PC-9 (cell line): ENCODE measurements at regions not wholly inside any gene's neighbourhood (a gene's known extent, or its start where the extent isn't known, plus 50 kb on each side); places are given as distances from the start of the nearest gene placed in this dataset.

Experiments
- BruUV-seq: library from RNA; stranded (reverse); fragments of 400-500 nt; replicated peaks from 2 replicates; lab custom pipeline; 2021; lab: Mats Ljungman, UMichigan
- CTCF ChIA-PET: fragments of 300-600 bp; sonication (Branson Sonifier 250); formaldehyde crosslinking; loops from one replicate; lab custom pipeline; 2022; ENCODE audit warnings: antibody characterized with exemption; lab: Charles Lee
- POLR2A ChIA-PET: fragments of 300-600 bp; sonication (Branson Sonifier 250); formaldehyde crosslinking; loops from one replicate; lab custom pipeline; 2022; ENCODE audit warnings: antibody characterized with exemption; ENCODE audit not compliant: unreplicated experiment; lab: Charles Lee
- DNase-seq, 2 experiments: peaks; one replicate each; pipeline versions ENCODE4 v3.0.0 to v3.0.0-alpha.2; 2015 to 2022; ENCODE audit warnings: mixed read lengths in 1 of 2
- H2AFZ ChIP-seq: fragments of 200-600 bp; sonication (generic); 2 replicates; pipeline ENCODE4 v1.8.1; 2017; ENCODE audit warnings: antibody characterized with exemption
- H3F3A ChIP-seq: fragments of 200-600 bp; sonication (generic); 2 replicates; pipeline ENCODE4 v1.8.1; 2017; ENCODE audit warnings: antibody characterized with exemption, mild to moderate bottlenecking, low read depth; ENCODE audit not compliant: insufficient read depth
- H3K27ac ChIP-seq: fragments of 200-600 bp; sonication (generic); 2 replicates; pipeline ENCODE4 v1.6.1; 2016; ENCODE audit warnings: mixed run types
- H3K27me3 ChIP-seq: fragments of 200-600 bp; sonication (generic); 2 replicates; pipeline ENCODE4 v1.6.1; 2016; ENCODE audit warnings: low read depth, mixed run types; ENCODE audit not compliant: insufficient read depth
- H3K36me3 ChIP-seq: fragments of 200-600 bp; sonication (generic); 2 replicates; pipeline ENCODE4 v1.6.1; 2016; ENCODE audit warnings: low read depth, mixed run types
- H3K4me1 ChIP-seq: fragments of 200-600 bp; sonication (generic); replicated peaks from 2 replicates; pipeline ENCODE4 v1.6.1; 2016; ENCODE audit warnings: mixed run types; ENCODE audit not compliant: insufficient read depth
- H3K4me2 ChIP-seq: fragments of 200-600 bp; sonication (generic); 2 replicates; pipeline ENCODE4 v1.6.1; 2017; ENCODE audit warnings: mixed run types
- H3K4me3 ChIP-seq: fragments of 200-600 bp; sonication (generic); 2 replicates; pipeline ENCODE4 v1.6.1; 2016; ENCODE audit warnings: mixed run types
- H3K79me2 ChIP-seq: fragments of 200-600 bp; sonication (generic); 2 replicates; pipeline ENCODE4 v1.6.1; 2017; ENCODE audit warnings: low read depth, mixed run types
- H3K9me2 ChIP-seq: fragments of 200-600 bp; sonication (generic); 2 replicates; pipeline ENCODE4 v1.8.1; 2017; ENCODE audit warnings: mild to moderate bottlenecking; ENCODE audit not compliant: insufficient read depth
- H3K9me3 ChIP-seq: fragments of 200-600 bp; sonication (generic); 2 replicates; pipeline ENCODE4 v1.8.1; 2016; ENCODE audit warnings: low read depth; ENCODE audit not compliant: insufficient read depth
- H4K20me1 ChIP-seq: fragments of 200-600 bp; sonication (generic); 2 replicates; pipeline ENCODE4 v1.8.1; 2017; ENCODE audit not compliant: insufficient read depth
- EZH2 ChIP-seq: fragments of 200-600 bp; sonication (generic); IDR thresholded peaks from 2 replicates; pipeline ENCODE4 v1.8.0; 2017; ENCODE audit warnings: antibody characterized with exemption, low read depth
- intact Hi-C: fragments of 100-400 bp; cut with micrococcal nuclease; formaldehyde crosslinking; loops from one replicate; pipeline ENCODE4 v1.10.0; 2022; ENCODE audit not compliant: unreplicated experiment
- TF ChIP-seq, protein P1 (sequence below): fragments of 200-600 bp; sonication (generic); conservative IDR thresholded peaks from 2 replicates; pipeline ENCODE4 v1.6.1; 2017; ENCODE audit warnings: mixed run types, antibody characterized with exemption, mild to moderate bottlenecking, moderate library complexity

DNA sequence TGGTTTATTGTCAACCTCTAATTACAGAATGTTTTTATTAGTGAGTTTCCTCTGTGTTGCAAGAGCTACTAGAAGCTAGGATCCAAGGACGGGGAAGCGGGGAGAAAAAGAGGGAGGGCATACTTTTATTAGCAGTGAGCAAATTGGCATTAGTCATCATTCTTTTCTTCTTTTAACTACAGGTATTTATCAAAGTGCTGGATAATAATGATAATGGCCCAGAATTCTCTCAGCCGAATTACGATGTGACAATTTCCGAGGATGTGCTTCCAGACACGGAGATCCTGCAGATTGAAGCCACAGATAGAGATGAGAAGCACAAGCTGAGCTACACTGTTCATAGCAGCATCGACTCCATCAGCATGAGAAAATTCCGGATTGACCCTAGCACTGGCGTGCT is 179.7 kb upstream of the MTNR1B start:
- no peak overlapping the region for H2AFZ ChIP-seq
- no peaks in the 10 kb centered on the region for H3K27me3 ChIP-seq
- H3K9me3 ChIP-seq = no peaks in the 10 kb centered on the region
- H3K9me2 ChIP-seq = no peaks in the 10 kb centered on the region
- H3K27ac ChIP-seq = no peak overlapping the region
- TF ChIP-seq, protein P1, sequence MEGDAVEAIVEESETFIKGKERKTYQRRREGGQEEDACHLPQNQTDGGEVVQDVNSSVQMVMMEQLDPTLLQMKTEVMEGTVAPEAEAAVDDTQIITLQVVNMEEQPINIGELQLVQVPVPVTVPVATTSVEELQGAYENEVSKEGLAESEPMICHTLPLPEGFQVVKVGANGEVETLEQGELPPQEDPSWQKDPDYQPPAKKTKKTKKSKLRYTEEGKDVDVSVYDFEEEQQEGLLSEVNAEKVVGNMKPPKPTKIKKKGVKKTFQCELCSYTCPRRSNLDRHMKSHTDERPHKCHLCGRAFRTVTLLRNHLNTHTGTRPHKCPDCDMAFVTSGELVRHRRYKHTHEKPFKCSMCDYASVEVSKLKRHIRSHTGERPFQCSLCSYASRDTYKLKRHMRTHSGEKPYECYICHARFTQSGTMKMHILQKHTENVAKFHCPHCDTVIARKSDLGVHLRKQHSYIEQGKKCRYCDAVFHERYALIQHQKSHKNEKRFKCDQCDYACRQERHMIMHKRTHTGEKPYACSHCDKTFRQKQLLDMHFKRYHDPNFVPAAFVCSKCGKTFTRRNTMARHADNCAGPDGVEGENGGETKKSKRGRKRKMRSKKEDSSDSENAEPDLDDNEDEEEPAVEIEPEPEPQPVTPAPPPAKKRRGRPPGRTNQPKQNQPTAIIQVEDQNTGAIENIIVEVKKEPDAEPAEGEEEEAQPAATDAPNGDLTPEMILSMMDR = no peak
- no peak for TF ChIP-seq EZH2
- no peaks in the 10 kb centered on the region for H3K4me1 ChIP-seq
- ChIA-PET CTCF (no interaction called here), POLR2A (no interaction called here)
- DNase-seq = no peak
- H3F3A ChIP-seq = no peaks in the 10 kb centered on the region
- no peak overlapping the region for H3K4me2 ChIP-seq
- BruUV-seq = no TSS peak
- no peaks in the 10 kb centered on the region for H3K79me2 ChIP-seq
- intact Hi-C loops = no loop called here
- no peaks in the 10 kb centered on the region for H4K20me1 ChIP-seq
- H3K4me3 ChIP-seq = no peak overlapping the region
- H3K36me3 ChIP-seq = no peaks in the 10 kb centered on the region

DNA sequence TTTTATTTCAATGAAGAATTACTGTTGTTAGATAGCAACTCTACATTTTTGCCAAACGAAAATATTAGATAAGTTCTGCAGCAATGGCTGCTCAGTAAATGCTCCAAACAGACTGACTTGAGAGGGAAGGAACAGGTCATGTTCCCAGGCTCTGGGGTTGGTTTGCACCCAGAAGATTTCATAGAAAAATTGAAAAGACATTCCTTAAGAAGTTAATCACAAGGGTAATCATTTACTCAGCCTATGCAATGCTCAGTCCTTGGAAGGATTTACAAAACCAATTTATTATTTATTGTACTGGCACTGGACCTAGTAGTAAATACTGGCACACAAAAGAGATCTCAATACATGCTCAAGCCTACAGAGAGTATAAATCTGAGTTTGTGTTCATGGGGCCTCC is 179.1 kb upstream of the MTNR1B start:
- intact Hi-C loops = no loop called here
- no TSS peak for BruUV-seq
- ChIA-PET CTCF (no interaction called here), POLR2A (no interaction called here)
- no peaks in the 10 kb centered on the region for H3K9me2 ChIP-seq
- H3F3A ChIP-seq = no peaks in the 10 kb centered on the region
- no peak for TF ChIP-seq EZH2
- TF ChIP-seq, protein P1 = no peak
- H3K36me3 ChIP-seq = no peaks in the 10 kb centered on the region
- no peak overlapping the region for H3K4me2 ChIP-seq
- no peak for DNase-seq
- H3K27ac ChIP-seq = no peak overlapping the region
- no peaks in the 10 kb centered on the region for H3K9me3 ChIP-seq
- H3K4me3 ChIP-seq = no peak overlapping the region
- no peaks in the 10 kb centered on the region for H3K4me1 ChIP-seq
- H3K27me3 ChIP-seq = no peaks in the 10 kb centered on the region
- no peaks in the 10 kb centered on the region for H3K79me2 ChIP-seq
- no peak overlapping the region for H2AFZ ChIP-seq
- no peaks in the 10 kb centered on the region for H4K20me1 ChIP-seq

DNA sequence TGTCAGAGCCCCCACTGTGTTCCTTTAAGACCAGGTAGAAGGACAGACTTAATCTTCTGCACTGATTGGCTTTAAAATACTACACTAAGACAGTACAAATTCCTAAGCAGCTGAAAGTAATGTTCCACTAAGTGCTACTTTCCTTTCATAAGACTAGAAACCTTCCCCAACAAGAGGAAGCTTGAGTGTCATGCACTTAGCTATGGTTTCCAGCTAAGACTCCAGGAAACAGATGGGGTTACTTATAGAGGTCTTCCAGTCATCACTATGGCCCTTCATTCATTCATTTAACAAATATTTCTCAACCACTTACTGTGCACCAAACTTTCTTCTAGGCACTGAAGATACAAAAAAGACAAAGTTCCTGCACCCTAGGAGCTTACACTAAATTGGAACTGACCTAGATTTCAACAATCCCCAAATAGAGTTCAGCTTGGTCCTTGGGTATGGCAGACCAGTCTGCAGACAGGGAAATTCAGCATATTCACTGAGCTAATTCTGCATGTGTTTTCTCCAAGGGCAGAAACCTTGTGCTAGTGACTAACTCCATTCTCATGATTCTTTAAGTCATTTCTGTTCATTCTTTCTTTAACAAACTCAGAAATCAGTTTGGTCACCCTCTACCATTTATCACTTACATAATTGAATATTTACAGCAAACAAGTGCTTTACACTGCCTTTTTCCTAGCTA is 178.4 kb upstream of the MTNR1B start:
- H3F3A ChIP-seq = no peaks in the 10 kb centered on the region
- no peak overlapping the region for H2AFZ ChIP-seq
- no peaks in the 10 kb centered on the region for H3K9me2 ChIP-seq
- H3K36me3 ChIP-seq = no peaks in the 10 kb centered on the region
- H3K27ac ChIP-seq = no peak overlapping the region
- H4K20me1 ChIP-seq = no peaks in the 10 kb centered on the region
- CTCF ChIA-PET = no interaction called here
- no TSS peak for BruUV-seq
- H3K27me3 ChIP-seq = no peaks in the 10 kb centered on the region
- no peaks in the 10 kb centered on the region for H3K9me3 ChIP-seq
- POLR2A ChIA-PET = no interaction called here
- H3K79me2 ChIP-seq = no peaks in the 10 kb centered on the region
- no peak overlapping the region for H3K4me3 ChIP-seq
- H3K4me2 ChIP-seq = no peak overlapping the region
- DNase-seq = no peak
- intact Hi-C loops = no loop called here
- no peaks in the 10 kb centered on the region for H3K4me1 ChIP-seq
- TF ChIP-seq EZH2 = no peak
- TF ChIP-seq, protein P1 = no peak
